Dermis microvascular lymphatic vessel endothelial cell (primary cell): ENCODE measurements at regions not wholly inside any gene's neighbourhood (a gene's known extent, or its start where the extent isn't known, plus 50 kb on each side); places are given as distances from the start of the nearest gene placed in this dataset.
A peak's percentile ranks its signal among the peaks of the same experiment; 100 is the strongest.

Experiments
- DNase-seq, 2 donors: peaks; one replicate each; pipeline versions ENCODE4 v3.0.0 to v3.0.0-alpha.2; 2010; ENCODE audit warnings: low read depth in 2 of 2

DNA sequence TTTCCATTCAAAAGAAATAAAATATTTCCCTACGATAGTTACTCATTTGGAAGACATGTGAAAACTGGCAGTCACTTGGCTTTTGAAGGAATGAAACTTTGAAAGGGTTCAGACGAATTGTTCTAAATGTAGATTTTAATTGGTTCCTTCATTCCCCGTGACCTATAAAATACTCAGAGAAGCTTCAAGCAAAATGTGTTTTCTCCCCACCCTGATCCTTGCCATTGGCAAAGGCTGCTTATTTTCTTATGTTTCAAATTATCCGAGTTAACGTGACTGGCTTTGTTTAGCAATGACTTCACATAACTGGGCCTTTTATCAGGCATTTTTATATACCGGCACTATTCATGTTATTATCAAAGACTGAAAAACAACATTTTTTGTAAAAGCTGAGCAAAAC is 204.1 kb upstream of the NEIL3 start:
- no peak for DNase-seq

- no peak for DNase-seq
Observed at GRCh38 chr4:177107288-177107921, 202.3 kb upstream of the NEIL3 start.

DNA sequence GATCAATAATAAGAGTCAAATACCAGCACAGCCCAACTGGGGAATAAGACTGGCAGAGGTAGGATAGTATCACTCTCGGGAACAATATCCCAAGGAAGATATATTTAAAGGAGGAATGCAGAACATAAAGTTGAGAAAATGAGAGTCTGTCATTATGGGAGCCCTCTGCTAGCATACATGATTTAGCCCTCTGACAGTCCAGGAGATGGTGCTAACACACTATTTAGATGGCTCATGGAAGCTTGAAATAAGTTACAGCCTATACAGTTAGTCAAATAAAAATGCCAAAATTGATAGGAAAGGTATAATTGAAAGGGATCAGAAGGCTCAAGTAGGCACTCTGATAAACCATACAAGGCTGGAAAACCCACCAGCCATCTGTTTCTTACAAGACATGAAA is 201.0 kb upstream of the NEIL3 start:
- peak in 1 of 2 donors; percentile 13 for DNase-seq

GRCh38 chr4:177109769-177110168 is 199.9 kb upstream of the NEIL3 start:
- no peak for DNase-seq

- DNase-seq, result no peak
Observed at GRCh38 chr4:177116161-177116560, 193.5 kb upstream of the NEIL3 start.

- DNase-seq, result no peak
Observed at GRCh38 chr4:177117256-177117655, 192.4 kb upstream of the NEIL3 start.

GRCh38 chr4:177118596-177118995 is 191.1 kb upstream of the NEIL3 start:
- DNase-seq, result no peak

DNA sequence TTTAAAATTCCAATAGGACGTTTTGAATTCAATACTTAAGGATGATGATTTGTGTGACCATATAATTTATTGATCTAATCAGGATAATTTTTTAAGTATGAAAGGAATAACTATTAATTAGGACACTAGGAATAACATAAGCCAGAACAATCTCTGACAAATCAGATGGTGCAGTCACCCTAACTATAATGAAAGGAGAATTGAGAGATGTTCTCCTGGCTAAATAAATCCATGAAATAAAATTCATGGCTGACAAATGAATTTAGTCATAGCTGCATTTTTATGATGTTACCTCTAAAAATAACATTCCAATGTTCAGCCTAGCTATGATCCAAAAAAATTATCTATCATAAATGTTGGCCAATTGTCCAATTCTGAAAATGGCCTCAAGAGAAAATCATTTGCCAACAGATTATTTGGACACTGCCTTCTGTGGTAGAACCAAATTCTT is 190.6 kb upstream of the NEIL3 start:
- DNase-seq, result no peak

DNA sequence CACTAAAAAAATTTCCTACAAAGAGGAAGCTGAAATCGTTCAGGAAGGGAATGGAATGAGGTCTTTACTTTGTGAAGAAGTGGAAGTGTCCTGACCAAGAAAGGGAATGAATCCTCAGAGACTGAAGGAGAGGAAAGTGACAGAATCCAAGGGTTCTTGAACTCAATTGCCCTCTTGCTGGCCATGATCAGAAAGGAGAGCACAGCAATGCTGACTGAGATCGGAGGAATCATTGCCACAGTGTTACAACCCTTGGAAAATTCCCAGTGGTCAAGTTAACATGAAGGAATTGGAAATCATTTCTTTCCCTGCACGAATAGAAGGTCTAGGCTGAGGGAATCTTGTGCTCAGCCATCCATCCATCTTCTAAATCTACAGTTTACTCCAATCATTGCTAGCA is 190.0 kb upstream of the NEIL3 start:
- DNase-seq, result no peak

DNA sequence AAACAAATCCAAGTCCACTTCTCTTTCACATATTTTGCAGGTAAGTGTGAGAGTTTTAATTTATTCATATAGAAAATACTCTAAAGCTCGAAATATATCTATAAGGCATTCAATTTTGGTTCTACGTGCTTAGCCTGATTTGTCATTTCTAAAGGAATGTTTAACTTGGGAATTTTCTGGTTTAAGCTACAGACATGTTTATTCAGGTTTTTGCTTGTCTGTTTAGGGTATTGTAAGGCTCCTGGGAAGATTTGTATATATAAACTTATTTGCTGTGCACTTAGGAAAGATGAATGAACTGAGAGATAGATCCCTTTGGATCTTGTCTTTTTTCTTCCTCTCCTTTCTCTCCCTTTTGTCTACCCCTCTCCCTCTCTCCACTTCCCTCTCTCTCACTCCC is 185.9 kb upstream of the NEIL3 start:
- DNase-seq, result no peak

GRCh38 chr4:177124349-177125064 is 185.2 kb upstream of the NEIL3 start:
- no peak for DNase-seq

GRCh38 chr4:177125656-177126055 is 184.0 kb upstream of the NEIL3 start:
- DNase-seq, result peak in 1 of 2 donors; percentile 5

GRCh38 chr4:177127658-177128057 is 182.0 kb upstream of the NEIL3 start:
- DNase-seq, result peak in 1 of 2 donors; percentile 23

- peak in 1 of 2 donors; percentile 64 for DNase-seq
Observed at GRCh38 chr4:177128306-177128705, 181.4 kb upstream of the NEIL3 start.

- DNase-seq, result no peak
Observed at GRCh38 chr4:177131736-177132135, 177.9 kb upstream of the NEIL3 start.

GRCh38 chr4:177147668-177148067 is 162.0 kb upstream of the NEIL3 start:
- DNase-seq, result no peak

- DNase-seq, result no peak
Observed at GRCh38 chr4:177155454-177155853, 154.2 kb upstream of the NEIL3 start.

DNA sequence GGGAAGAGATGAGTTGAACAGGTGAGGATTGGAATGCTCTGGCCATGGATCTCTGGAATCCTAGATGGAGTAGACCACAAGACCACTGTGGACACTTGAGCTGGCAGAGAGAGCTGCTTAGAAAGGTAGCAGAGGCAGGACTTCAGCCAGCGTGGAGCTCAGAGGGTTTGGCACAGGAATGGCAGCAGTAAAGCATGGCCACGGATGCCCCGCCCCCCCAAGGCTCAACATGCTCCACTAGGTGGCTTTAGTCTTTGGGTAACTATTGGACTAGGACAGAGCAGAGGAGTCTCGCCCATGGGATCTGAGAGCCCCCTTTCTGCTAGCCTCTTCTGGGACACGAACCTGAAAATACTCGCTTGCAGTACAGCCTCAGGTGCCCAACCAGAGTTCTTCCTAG is 150.1 kb upstream of the NEIL3 start:
- no peak for DNase-seq

DNA sequence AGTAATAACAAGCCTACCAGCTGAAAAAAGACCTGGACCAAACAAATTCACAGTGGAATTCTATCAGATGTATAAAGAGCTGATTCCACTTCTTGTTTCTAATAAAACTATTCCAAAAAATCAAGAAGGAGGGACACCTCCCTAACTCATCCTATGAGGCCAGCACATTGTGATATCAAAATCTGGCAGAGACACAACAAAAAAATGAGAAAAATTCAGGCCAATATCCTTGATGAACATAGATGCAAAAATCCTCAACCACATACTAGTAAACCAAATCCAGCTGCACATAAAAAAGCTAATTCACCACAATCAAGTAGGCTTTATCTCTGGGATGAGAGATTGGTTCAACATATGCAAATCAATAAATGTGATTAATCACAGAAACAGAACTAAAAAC is 147.9 kb upstream of the NEIL3 start:
- no peak for DNase-seq

- no peak for DNase-seq
Observed at GRCh38 chr4:177163532-177163931, 146.1 kb upstream of the NEIL3 start.

- no peak for DNase-seq
Observed at GRCh38 chr4:177171588-177171987, 138.1 kb upstream of the NEIL3 start.

DNA sequence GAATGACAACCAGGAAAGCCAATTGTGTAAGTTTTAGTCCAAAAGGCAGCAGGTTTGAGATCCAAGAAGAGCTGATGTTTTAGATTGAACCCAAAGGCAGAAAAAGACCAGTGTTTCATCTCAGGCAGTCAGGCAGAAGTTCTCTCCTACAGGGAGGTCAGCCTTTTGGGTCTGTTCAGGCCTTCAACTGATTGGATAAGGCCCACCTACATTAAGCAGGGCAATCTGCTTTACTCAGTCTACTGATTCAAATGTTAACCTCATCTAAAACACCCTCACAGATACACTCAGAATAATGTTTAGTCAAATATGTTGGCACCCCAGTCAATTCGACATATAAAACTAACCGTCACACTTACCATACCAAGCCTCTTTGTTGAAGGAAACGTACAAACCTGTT is 134.2 kb upstream of the NEIL3 start:
- no peak for DNase-seq

DNA sequence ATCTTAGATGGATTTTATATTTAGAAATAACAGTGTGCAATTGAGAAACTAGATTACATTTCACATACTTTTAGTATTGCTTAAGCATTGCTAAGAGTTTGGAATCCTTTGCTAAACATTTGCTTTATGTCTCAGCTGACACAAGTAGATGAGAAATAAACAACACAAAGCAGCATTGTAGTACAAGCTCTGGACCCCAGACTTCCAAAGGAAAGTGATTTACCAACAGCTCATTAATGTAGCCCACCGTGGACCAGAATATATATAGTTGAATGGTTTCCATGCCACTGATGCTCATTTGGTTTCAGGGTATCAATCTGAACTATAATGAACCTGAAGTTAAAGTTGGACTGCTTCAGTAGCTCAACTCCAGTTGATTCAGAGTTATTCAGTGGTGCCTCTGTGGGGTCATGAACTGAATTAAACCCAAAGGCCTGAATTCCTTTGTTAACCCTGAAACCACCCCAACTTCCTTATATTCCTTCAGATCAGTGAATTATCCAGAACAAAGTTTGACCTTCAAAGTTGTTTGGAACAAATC is 132.1 kb upstream of the NEIL3 start:
- DNase-seq, result no peak
